GM03348 (cell line): ENCODE measurements at regions not wholly inside any gene's neighbourhood (a gene's known extent, or its start where the extent isn't known, plus 50 kb on each side); places are given as distances from the start of the nearest gene placed in this dataset.
A peak's percentile ranks its signal among the peaks of the same experiment; 100 is the strongest.

Experiments used
- DNase-seq: peaks from one replicate; pipeline ENCODE4 v3.0.0; 2012; ENCODE audit warnings: low spot score

DNA sequence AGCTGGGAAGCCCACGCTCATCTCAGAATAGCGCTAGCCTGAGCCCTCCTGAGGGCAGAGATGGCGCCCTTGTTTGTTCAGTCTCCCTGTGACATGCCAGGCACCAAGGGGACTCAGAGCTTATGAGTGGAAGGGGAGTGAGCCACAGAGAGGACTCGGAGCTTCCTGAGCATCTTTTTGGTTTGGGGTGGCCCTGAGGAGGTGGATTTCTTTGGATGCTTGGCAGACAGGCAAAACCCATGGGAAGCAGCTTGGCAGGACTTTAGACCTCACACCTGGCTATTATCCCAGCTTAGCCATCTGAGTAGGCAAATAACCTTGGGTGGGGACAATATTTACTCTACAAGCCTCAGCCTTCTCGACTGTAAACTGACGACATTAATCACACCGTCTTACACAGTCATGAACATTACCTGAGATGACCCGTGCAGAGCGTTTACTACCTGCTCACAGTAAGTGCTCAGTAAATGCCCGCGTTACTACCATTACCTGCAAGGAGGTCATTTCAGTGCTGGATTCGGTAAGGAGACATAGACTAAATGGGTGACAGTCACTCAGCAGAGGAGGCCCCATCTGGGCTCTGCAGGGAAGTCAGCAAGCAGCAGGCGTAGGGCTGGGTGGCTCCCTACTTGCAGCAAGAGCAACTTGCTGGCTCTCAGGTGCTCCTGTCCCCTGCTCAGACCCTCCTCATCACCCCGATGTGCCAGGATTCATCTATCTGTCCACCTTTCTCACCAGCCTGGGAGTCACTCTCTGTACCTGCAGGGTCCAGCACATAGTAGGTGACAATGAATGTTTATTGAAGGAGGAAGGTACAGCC, 54.9 kb downstream of the KLHDC7A start:
- DNase-seq, result no peak

DNA sequence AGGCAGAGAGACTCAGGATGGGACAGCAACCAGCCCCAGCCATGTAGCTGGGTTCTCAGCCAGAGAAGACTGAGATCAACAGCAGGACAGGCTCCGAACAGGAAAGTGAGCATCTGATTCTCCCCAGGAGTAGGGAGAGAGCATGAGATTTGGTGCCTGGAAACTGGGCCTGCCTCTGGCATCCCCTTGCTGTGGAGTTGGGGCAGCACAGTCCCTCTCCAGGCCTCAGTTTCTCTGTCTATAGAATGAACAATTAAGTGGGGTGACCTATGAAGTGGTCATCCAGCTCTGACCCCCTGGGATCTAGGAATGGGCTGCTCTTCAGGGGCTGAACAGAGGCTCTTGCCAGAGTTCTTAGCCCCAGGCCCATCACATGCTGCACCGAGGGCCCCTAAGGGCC, 55.6 kb downstream of the KLHDC7A start:
- no peak for DNase-seq

DNA sequence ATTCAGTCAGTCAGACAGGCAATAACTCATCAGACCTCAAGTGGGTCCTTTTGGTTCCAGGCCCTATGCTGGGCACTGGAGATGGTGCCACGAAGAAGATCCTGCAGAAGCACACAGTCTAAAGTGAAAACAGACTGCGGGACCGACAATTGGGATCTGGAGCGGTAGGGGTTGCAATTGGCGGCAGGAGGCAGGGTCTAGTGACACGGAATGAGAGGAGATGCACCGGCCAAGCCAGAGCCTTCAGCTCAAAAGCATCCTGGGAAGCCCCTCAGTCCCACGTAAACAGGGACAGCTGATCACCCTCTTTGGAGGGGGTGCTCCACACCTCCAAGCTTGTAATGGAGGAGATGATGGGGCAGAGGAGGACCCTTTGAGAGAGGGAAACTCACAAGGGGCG, 56.2 kb downstream of the KLHDC7A start:
- DNase-seq, result no peak

DNA sequence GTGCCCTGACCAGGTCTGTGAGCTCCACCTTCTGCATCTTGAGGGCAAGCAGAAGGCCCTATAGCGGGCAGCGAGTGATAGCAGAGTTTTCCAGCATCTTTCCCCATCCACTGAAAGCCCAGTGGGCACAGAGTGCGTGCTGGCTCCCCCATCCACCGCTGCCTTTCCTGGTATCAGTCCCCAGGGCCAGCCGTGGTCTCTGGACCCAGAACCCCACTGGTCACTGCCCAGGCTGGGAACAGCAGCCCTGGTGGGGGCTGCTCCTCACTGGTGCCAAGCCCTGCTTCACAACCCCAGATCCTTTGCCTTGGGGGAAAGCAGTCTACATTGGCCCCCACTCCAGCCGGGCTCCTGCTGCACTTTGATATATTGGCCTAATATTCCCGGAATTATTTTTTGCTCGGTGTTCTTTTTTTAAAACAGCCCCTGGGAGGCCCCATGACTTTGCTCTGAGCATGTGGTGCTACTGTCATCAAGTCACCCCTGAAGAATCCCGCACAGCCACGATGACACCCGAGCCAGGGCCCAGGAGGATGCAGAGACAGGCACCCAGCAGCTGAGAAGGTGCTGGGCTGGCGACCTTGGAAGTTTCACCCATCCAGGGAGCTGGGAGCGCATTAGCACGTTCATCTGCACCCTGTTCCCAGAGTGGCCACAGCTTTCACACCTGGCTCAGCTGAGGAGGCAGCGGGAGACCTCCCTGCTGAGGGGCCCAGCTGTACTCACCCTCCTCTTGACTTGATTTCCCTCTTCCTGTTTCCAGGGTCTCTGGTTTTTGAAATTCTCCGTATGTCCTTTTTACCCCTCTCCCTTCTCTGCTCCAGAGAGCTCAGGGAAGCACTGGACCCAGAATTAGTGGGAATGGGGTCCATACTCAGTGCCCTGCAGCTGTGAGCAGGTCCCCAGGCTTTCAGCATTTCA, 56.9 kb downstream of the KLHDC7A start:
- no peak for DNase-seq

DNA sequence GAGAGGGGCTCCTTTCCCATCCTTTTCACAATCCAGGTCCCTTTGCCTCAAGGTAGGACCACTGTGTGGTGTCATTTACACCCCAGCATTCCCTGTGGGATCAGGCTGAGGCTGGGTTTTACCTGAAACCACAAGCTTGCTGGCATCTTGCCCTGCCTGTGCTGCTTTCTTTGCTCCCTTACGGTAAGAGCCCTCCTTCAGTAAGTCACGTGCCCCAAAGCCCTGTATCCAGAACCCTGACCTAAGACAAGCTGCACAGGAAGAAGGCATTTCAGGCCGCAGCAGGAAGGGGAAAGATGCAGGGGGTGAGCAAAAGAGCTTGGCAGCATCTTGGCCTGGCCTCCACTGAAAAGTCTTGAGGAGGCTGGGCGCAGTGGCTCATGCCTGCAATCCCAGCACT, 58.4 kb downstream of the KLHDC7A start:
- DNase-seq, result no peak

DNA sequence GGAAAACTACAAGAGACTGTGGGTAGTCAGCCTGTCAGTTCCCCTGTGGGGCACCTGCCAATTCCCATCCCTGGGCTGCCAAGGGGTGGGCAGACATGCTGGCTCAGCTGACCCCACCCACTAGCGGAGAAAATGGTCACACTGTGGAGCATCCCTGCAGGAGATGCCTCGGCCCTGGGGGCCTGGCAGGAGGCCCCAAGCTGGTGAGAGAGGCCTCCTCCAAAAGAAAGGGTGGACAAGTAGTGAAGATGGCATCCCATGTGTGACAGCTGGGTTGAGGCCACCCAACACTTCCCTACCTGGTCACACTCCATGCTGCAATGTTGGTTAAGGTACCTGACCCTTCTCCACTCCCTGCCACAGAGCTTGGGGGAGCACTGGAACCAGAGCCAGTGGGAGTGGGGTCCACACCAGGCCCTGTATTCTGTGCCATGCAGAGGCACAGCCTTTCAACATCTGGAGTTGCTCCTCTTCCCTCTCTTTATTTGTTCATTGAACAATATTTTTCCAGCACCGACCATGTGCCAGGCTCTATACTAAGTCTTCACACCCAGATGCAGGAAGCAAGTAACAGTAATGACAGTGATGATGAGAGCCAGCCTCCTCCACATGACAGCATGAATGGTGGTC, 59.5 kb downstream of the KLHDC7A start:
- DNase-seq, result no peak

DNA sequence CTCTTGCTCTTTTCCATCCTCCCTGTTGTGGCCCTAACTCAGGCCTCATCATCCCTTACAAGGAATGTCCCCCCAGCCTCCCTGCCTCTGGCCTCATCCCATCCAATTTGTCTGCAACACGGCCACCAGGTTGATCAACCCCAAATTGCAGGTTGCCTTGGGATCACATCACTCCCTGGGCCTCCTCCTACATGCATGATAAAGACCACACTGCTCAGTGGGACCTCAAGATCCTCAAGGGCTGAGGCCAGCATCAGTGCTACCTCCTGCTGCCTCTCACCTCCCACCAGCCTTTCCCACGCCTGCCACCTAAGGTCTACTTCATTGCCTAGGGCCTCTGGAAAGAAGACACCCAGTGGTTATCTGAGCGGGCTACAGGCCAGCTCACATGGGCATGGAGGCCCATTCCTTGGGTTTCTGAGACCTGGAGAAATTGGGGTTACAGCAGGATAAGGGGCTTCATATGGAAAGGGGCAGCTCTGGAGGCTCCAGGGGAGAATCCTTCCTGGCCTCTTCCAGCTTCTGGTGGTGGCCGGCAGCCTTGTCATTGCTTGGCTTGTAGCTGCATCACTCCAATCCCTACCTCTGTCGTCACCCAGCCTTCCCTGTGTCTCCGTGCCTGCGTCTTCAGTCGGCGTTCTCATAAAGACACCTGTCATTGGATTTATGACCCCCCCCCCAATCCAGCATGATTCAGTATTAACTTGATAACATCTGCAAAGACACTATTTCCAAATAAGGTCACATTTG, 60.5 kb downstream of the KLHDC7A start:
- DNase-seq, result no peak

DNA sequence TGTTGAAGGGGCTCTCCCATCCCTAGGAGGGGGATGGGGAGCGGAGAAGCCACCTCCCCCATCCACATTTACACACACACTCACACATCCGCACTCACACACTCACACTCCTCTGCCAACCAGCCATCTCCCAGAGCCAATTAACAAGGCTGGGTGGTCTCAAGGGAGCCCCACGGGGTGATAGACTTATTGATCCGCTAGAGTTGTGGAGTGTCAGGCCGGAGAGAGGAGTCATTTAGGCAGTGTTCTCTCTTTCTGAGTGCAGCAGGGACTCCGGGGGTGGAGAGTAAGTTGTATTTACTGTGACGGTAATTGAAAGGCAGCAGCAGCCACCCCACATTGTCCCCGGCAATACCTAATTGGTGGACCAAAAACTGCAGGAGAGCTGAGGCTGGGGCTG, 61.6 kb downstream of the KLHDC7A start:
- no peak for DNase-seq

DNA sequence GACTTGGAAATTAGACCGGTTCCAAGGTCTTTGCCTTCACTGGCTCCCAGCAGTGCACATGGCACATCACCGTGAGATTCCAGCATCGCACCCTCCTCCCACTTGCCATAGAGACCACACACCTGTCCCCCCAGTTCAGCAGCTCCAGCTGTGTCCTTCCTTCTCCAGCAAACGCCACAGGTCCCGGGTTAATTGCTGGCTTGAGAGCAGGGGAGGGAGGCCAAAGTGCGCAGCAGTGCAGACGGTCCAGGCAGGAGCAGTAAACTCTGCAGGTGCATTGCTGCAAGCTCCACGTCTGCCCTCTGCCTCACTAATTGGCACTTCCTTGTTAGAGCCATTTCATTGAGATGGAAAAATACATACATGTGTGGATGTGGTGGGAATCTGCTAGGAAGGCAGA, 65.3 kb downstream of the KLHDC7A start:
- no peak for DNase-seq

DNA sequence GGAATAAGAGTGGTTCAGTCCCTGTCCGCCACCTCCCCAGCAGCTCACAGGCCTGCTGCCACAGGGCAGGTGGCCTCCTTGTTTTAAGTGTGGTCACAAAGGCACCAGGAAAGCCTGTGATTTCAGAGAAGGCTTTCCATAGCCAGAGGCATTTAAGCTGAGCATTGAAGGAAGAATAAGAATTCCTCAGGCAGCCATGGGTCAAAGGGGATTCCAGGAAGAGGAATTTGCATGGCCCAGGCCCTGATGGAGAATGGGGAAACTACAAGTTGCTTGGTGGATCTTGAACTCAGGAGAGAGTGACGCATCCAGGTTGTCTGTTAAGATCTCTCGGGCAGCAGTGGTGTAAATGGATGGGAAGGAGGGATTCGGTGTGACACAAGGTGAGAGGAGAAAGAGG, 66.7 kb downstream of the KLHDC7A start:
- DNase-seq, result no peak

DNA sequence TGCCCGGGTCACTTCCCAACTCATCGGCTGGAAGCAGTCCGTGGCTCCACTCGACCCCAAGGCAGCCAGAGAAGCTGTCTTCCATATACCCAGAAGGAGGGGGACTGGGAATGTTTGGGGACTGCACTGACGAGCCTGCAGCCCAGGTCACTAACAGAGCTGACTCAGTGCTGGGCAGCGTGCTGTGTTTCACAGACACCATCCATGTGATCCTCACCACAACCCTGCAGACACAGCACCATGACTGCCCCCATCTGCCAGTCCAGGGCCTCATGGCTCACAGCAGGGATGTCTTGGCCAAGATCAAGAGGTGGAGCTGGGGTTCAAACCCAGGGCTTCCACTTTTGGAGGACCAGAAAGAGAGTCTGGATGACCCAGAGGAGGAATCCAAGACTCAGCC, 67.9 kb downstream of the KLHDC7A start:
- DNase-seq, result no peak

DNA sequence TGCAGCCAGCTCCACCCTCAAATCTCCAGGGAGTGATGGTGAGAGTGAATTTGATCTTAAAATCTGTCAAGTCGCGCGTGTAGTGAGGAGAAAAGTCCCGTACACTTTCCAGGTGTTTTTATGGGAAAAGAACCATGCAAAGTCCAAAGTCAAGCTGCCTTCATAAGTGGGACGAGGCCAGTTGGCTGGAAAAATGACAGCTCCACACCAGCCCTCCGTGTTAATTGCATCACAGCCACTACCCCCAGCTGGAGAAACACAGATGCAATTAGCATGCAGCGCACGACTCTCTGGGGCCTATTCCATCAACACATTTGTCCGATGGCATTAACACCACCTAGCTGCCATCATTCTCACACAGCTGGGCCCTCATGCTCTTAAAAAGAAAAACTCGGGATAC, 68.4 kb downstream of the KLHDC7A start:
- DNase-seq, result no peak

DNA sequence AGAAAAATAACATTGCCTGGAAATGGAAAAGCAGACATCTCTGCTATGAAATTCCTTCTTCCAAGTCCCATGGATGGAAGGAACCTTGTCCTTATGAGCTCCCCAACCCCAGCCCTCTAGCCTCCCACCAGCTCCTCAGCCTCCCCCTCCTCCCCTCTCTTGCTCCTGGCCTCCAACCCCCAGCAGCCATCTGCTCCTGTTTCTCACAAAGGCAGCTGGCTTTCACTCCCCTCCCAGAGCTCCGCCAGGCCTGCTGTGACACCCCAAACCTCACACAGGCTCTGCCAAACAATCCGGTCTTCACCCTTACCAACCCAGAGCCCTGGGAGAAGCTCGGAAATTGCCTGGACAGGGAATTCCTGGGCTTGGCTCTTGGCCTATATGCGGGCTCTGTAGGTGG, 69.2 kb downstream of the KLHDC7A start:
- no peak for DNase-seq

DNA sequence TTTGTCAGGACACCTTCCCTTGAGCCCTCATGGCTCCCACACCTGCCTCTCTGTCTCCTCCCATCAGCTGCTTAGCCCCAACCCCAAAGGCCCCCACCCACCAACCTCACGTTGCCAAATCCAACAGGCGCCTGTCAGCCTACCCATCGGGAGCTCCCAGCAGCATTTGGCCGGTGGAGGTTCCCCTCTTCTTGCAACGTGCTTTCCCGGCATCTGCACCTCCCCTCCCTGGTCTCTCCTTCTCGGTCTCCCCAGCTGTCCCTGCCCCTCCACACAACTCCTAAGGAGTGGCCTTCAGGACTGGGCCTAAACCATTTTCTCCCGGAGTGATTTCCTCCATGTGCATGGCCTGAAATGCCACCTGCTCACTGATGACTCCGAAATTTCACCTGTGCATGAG, 71.9 kb downstream of the KLHDC7A start:
- no peak for DNase-seq

DNA sequence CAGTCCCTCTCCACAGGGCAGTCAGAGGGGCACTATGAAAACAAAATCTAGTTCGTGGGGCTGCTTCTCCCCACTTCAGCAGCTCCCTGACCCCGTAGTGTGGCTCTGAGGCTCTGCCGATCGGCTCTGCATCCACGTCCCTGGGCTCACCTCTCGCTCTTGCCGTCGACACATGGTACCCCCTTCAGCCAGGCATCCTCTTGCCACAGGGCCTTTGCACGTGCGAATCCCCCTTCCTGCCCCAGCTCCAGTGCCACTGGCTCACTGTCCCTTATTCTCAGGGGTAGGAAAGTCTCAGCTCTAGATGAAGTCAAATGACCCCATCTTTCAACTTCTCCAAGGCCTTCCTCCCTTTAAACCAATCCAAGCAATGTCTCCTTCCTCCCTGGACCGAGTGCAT, 72.7 kb downstream of the KLHDC7A start:
- DNase-seq, result no peak

DNA sequence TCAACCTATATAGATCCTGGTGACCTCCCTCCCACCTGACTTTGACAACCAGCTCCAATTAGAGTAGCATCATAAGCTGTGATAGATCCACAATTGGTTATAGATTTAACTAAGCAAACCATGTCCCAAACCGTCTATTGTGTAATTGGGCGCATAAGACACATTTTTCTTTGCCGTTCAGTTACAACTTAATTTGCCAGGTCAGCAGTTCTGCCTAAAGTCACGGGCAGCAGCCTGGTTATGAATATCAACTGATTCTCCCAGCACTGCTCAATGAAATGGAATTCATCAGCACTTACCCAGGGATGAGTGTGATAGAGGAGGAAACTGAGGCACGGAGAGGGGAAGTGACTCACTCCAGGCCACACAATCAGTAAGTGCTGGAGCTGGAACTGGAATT, 73.4 kb downstream of the KLHDC7A start:
- no peak for DNase-seq

DNA sequence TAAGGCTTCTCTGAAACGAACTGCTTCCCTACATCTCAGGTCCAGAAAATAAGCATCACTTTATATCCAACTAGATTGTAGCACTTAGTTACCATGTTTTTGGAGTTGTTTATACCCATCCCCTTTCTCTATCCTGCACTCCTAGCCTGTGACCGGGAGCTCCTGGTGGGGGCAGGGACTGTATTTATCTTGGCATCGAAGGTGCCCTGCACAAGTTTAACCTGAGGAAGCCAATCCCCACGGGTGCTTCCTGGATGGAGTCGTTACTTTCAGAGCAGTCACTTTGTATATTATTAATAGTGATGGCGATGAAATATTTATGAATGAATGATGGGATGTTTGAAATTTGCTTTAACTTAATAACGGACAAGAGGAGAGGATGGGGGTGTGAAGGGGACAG, 73.9 kb downstream of the KLHDC7A start:
- no peak for DNase-seq

DNA sequence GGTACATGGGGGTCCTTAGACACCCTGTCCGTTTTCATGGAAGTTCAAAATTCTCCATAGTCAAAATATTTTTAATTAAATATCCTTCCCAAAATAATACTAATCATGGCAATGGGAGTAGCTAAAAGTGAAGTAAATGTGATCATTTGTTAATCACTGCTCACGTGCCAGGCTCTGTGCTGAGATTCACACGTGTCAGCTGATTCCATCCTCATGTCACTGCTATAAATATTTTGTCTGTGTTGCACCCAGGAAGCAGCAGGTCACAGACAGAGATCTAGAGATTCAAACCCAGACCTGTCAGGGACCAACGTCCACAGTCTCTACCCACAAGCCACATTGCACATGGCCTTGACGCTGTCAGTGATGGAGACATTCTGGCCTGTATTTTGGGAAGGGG, 74.3 kb downstream of the KLHDC7A start:
- no peak for DNase-seq

DNA sequence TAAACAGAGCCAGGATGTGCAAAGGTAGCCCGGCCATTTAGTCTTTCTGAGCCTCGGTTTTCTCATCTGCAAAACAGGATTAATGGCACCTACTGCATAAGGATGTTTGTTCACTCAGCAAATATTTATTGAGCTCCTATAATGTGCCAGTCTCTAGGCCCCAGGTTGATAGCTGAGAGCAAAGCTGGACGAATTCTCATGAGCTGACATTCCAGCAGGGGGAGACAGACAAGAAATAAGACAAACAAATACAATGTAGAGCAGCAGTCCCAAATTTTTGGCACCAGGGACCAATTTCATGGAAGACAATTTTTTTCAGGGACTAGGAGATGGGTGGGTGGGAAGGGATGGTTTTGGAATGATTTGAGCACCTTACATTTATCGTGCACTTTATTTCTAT, 74.3 kb upstream of the PAX7 start:
- peak; percentile 37 for DNase-seq

DNA sequence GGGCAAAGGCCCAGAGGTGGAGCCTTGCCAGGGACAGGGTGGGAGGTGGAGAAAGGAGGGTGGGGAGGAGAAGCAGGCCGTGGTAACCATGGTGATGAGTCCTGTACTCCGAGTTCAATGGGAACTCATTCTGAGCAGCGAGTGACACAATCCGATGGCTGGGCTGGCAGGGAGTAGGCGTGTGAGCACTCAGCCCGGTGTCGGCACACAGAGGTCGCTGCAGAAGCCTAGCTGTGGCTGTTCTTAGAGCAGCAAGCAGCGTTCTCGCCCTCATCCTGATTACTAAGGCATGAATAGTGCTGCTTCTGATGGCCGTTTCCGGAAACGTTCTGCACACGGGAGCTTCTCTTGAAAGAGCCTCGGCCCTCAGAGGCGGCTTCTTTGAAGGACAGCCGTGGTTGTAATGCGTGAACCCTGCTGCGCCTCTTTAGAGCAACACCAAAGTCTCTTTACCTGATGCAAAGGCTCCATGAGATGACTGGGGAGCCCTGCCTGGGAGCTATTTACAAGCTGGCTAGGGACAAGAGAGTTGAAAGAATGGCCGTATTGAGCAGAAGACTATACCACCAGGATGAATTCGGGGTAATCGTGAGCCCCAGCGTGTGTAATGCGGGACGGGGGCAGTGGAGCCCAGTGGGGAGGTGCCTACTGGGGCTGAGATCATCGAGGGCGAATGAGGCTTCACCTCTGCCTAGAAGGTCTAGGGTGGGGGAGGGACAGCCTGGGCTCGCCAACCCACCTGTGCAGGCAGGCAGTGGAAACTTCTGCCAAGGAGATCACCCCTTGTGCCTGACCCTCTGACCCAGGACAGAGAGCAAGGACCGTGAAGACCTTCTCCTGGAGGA, 72.8 kb upstream of the PAX7 start:
- peak; percentile 30 for DNase-seq

DNA sequence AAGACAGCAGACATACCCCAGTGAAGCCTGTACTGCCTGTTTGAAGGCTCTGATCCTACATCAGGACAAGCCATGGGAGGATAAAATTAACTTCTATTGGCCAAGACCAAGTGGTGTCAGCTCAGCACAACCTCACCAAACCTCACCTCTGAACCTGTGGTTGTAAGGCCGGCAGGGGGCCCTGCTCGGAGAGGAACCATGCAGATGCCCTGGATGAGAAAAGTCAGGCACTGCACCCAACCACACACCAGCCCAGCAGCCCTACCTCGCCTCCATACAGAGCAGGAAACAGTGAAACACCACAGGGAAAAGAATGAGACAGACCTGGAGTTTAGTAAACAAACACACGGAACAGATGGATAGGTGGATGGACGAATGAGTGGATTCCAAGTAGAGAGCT, 70.0 kb upstream of the PAX7 start:
- DNase-seq, result no peak
